ENCODE measurements at regions not wholly inside any gene's neighbourhood (a gene's known extent, or its start where the extent isn't known, plus 50 kb on each side); places are given as distances from the start of the nearest gene placed in this dataset.
"Not testable (repeated sequence)": the region's sequence is repeated elsewhere in the genome, so short reads cannot be mapped to it uniquely, and the experiment has no call there.

DNA sequence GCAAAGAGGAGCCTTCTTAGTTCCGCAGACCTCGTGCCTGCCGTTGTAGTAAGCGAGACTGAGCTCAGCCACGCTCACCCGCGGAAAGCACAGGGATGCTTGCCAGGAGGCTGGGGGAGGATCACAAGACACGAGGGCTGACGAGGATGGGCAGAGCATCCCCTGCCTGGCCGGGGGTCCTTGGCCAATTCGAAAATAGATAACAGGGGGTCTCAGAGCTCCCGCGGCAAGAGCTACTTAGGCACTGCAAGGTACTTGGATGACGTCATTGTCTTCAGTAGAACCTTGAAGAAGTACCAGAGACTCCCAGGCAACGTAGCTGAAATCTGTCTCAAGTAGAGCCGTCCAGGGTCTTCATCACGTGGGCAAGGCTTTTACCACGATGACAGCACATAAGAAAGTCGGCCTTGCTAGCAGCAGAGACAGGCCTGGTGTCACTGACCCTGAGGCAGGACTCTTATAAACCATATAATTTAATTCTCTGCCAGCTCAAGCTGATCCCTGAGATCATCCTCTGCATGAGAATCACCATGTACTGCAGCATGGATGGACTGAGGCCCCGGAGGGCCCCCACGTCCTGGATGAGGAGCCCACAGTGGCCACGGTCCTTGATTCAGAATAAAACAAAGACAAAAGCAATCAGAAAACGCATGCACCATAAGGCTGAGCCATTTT lies 81.9 kb downstream of the TMEM18 start:
- DNase-seq (ENCODE audit: low spot score), result no peak

DNA sequence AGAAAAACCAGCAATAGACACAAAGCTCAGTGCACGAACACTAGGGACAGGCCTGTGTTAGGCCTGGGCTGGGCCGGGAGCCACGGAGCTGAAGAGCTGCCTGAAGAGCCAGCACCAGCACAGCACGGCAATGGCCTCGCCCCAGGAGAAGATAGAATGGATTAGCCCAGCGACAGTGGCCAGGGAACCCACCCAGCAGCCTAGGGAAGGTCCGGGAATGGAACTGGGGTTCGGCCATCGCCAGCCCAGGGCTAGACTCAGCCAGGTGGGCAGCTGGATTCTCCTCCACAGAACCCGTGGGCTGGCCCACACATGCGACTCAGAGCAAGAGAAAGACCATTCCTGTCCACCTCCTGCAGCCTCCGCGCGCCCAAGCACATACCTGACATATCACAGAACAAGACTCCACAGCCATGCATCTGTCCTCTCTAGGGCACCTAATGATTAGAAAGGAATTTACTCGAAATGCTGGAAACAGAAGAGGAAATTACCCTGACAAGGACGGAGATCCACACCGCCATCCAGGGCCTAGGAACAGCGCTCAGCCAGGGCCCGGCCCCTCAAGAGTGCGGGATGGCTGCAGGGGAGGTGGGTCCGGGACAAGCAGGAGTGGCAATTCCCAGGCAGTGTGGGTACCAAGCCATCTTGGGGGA lies 82.8 kb downstream of the TMEM18 start:
- DNase-seq (ENCODE audit: low spot score), result no peak

DNA sequence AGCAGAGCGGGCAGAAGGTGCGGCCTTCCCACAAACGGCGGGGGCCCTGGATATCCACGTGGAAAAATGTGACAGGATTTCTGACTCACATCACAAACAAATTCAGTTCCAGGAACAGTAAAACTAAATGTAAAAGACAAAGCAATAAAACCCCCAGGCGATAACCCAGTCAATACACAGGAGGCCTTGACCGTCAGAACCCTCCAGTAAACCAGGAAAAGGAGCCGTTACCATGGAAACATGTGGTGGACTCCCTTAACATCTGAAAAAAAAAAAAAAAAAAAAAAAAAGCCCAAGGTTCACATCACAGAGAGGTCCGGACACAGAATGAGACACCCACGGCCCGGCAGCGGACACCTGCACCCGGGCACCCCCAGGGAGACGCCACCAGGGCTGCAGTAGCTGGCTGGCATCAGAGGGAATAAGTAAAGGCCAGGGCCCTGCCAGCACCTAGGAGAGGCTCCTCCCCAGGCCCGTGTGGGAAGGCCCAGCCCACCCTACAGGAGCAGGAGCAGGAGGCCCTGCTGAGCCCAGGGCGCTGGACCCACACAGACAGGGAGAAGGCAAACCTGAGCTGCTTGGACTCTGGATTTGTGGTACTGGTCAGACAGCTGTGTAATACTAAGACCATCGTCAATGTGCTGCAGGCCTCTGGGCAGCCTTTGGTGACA lies 83.7 kb downstream of the TMEM18 start:
- DNase-seq (ENCODE audit: low spot score), result no peak

DNA sequence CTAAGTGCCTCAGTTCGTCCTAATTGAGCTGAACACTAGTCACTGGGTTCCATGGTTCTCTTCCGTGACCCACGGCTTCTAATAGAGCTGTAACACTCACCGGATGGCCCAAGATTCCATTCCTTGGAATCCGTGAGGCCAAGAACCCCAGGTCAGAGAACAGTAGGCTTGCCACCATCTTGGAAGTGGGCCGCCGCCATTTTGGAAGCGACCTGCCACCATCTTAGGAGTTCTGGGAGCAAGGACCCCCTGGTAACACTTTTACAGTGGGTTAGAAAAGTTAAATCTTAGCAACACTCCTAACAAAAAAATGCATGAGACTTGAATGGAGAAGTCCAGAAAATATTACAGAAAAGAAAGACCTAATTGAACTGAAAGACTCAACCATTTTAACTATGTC lies 84.5 kb downstream of the TMEM18 start:
- DNase-seq (ENCODE audit: low spot score), result no peak

DNA sequence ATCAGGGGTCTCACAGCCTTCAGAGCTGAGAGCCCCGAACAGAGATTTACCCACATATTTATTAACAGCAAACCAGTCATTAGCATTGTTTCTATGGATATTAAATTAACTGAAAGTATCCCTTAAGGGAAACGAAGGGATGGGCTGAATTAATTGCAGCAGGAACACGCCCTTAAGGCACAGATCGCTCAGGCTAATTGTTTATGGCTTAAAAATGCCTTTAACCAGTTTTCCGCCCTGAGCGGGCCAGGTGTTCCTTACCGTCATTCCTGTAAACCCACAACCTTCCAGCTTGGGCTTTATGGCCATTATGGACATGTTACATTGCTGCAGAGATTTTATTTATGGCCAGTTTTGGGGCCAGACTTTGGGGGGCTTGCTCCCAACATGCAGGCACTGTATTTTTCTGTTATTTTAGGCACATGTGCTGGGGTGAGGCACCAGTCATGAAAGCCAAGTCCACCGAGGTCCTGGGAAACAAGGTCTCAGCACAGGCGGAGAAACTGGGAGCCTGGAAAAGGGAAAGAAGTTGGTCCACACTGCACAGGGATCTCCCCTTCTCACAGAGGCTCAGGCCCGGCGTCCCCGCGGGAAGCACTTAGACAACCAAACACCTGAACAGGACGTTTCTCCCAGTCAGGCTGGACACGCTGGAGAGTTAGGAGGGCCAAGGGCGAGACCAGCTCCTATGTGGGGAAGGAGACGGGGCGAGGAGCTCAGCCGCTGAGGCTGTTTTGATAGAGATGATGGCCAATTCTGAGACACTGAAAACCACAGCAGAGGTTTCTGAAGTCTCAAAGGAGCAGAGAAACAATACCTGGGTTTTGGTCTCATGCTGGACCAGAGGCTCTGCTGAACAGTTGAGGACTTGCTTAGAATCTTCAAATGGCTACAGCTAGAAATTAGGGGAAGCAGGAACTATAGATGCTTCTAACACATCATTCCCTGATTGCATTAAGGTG lies 86.7 kb downstream of the TMEM18 start:
- no peak for DNase-seq (ENCODE audit: low spot score)

DNA sequence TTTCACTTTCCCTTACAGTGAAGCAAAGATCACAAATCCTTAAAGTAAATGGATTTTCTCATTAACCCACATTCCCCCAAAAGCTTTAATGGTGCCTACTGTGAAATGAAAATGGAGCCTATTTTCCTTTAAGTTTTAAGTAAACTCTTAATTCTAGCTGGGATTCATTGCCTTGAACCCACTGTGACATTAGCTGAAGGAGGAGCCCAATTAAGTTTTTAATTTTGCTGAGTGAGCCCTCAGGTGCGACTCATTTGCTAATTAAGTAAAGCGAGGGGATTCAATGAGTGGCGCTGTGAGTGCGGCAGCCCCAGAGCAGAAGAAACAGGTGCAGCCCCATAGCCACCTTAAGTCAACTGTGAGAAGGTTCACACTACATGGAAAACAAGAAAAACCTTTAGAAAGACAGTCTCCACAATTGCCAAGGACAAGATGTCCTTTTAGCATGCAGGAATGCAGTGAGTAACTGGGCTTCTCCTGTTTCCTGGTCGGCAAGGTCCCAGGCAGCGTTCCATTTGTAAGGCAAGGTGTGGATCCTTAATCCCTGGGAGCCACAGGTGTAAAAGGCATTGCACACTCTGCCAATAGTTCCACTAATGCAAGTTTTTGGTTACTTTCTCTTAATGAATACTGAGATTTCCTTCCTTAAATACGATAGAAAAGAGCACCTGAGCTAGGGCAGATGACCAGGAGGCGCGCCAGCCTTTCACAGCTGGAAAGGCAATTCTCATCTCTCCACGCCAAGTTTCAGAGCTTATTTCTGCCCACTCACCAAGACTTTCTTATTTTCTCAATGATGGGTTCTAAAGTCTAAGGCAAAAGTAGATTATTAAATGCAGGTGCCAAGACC lies 87.7 kb downstream of the TMEM18 start:
- DNase-seq (ENCODE audit: low spot score), result no peak

DNA sequence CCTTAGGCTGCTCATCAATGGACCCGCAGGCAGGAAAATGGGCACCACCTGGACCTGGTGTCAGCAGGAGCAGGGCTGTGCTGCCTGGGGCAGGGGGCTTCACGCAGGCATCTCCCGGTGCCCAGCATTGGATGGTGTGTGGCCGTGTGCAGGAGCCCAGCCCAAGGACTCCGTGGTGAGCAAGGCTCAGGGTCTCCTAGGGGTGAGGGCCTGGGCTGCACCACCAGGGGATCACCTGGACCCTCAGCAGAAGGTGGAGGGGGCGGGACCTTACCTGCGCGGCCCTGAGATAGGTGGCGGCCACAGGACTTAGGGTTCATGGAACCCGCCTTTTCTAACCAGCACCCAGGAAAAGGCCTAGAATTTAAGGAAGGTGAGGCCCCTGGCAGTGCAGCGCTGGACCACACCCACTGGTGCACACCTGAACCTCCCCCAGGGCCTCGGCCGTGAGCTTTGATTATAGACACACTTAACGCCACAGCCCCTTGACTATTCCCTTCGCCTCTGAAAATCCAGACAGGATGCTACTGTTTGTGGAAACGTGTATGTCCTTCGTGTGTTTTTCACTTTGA lies 89.0 kb downstream of the TMEM18 start:
- no peak for DNase-seq (ENCODE audit: low spot score)

DNA sequence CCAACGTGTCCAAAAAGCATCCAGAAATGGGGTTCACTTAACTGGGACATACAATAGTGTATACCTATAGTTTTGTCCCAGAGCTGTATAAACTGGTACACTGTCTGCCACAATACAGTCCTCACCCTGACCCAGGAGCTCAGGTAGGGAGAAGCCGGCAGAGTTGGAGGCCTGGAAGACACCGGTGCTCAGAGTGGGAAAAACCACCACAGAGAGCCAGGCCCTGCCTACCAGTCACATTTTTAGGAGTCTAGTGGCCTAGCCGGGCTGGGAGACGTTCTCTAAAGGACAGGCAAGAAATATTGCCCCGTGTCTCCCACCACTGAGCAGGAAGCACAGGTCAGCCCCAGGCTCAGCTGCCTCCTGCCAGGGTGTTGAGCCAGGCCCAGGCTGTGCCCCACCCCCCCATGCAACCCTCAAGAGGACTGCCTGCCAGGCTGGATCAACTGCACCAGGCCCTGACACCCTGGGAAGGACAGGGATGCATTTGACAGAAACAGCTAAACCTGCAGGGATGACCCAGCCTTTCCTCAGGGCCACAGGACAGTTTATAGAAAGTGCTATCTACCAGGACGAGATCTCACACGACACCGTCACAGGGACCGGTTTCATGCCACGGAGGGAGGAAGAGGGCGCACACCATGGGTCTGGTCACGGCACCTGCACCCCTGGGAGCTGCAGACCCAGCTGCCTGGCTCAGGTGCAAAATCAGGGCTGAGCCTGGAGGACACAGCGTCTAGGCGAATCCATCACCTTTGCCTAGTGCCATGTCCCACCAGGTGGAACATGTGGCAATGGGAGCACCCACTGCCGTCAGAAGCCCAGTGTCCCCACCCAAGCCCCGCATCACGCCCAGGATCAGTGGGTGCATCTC lies 89.9 kb downstream of the TMEM18 start:
- DNase-seq (ENCODE audit: low spot score), result no peak

DNA sequence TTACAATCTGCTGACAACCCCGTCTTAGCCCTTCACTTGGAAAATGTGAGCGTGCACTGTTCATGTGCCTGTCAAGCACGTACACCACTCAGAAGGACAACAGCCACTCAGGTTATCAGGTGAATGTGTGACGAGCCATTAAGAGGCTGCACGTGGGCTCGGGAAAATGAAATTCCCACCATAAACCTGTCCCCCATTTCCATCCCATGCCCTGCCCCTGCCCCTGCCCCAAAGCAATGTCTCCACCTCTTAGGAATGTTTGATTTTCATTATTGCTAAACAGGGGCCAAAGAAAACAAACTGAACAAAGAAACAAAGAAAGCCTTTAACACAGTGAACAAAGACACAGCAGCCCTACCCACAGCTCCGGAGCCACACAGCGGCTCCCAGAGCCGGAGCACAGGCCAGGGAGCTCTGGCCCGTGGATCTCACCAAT lies 90.5 kb downstream of the TMEM18 start:
- DNase-seq (ENCODE audit: low spot score), result no peak

DNA sequence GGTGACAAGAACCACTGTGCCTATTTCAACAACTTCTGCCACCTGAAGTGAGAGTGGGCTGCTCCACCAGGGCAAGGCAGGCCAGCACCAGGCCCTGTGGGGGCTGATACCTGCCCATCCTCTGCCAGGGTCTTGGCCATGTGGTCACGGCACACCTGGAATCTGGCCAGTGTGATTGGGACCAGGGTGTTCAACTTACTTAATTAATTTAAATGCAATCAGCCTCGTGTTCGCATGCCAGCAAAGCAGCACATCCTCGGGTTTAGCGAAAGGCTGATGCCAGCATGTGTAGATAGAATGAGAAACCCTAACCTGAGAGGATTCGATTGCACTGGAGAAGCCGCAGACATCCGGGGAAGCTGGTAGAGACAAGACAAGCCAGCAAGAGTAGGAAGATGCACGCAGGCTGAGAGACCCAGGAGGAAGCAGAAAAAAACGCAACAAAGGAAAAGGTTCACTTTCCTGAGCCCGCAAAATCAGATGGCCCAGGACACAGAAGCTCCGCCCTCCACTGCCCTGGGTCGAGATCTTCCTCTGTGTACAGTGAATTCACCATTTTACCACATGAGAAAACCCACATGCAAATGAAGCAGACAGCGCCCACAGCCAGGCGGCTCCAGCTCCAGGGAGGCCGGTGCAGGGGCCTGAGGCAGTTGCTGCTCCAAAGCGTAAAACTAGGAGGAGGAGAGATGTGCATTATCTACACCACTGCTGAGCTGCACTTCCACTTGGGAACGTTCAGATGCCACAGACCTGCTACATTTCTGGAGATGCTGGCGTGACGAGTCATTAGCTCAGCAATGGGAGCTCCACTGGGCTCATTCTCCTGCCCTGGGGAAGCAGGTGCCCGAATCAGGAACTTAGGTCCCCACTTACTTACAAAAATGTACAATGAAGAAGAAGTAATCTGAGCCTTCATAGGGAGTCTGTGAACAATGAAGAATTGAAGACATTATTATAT lies 92.1 kb downstream of the TMEM18 start:
- no peak for DNase-seq (ENCODE audit: low spot score)

DNA sequence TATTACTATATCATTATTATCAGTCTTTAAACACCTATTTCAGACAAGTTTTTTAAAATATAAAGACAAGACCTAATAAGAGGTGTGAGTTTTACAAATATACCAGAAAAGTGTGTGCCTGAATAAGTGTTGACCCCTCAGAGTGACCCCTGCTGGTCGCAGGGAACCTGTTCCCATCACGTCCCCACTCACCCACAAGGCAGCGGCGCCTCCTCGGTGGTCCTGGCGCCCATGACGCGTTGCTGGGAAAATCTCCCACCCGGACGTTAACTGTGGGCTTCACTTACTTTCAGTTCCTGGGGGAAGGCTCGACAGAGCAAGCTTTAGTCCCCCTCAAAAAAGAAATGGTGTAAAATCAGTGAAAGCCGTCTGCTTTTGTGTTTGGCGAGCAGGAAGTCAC lies 93.5 kb downstream of the TMEM18 start:
- DNase-seq (ENCODE audit: low spot score), result no peak

DNA sequence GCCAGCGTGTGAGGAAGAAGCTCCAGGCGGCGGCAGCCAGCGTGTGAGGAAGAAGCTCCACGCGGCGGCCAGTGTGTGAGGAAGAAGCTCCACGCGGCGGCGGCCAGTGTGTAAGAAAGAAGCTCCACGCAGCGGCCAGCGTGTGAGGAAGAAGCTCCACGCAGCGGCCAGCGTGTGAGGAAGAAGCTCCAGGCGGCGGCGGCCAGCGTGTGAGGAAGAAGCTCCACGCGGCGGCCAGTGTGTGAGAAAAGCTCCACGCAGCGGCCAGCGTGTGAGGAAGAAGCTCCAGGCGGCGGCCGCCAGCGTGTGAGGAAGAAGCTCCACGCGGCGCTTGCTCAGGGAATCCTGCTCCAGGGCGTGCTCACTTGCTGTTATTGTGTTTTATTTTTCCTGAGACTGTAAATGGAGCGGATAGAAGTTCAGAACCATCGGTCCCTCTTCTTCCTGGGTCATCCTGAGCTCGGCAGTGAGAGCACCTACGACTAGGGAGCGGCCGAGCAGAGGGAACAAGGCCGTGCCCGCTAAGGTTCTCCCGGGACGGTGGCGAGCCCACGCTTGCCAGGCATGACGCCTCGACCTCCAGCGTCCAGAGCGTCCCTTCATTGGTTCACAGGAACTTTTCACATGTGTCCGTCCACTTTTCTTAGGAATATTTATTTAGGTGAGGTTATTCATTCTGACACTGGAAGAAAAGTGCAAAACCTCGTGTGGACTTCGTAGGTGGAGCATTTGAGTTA lies 94.2 kb downstream of the TMEM18 start:
- no peak for DNase-seq (ENCODE audit: low spot score)

DNA sequence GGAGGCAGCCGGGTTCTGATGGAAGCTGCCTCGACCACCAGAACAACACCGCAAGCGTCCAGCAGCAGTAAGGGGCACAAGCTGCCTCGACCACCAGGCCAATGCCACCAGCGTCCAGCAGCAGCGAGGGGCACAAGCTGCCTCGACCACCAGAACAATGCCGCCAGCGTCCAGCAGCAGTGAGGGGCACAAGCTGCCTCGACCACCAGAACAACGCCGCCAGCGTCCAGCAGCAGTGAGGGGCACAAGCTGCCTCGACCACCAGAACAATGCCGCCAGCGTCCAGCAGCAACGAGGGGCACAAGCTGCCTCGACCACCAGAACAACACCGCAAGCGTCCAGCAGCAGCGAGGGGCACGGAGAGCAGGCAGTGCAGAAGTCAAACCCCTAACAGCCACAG lies 94.9 kb downstream of the TMEM18 start:
- not testable (repeated sequence) for DNase-seq (ENCODE audit: low spot score)

DNA sequence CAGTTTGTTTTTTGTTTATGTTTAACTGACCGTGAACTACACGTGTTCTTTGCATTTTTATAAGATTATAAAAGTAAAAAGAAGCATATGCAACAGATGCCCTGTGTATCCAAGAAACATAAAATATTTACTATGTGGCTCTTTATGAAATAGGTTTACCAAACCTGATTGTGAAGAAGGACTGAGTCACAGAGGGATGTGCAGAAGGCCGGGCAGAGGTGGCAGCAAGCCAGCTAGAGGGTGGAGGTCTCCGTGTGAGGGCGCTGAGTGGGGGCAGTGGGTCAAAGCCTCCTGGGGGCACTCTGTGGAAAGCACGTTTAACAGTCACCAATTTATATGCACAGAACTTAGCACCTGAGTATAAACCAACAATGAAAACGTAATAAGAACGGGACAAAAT lies 97.2 kb downstream of the TMEM18 start:
- DNase-seq (ENCODE audit: low spot score), result no peak

DNA sequence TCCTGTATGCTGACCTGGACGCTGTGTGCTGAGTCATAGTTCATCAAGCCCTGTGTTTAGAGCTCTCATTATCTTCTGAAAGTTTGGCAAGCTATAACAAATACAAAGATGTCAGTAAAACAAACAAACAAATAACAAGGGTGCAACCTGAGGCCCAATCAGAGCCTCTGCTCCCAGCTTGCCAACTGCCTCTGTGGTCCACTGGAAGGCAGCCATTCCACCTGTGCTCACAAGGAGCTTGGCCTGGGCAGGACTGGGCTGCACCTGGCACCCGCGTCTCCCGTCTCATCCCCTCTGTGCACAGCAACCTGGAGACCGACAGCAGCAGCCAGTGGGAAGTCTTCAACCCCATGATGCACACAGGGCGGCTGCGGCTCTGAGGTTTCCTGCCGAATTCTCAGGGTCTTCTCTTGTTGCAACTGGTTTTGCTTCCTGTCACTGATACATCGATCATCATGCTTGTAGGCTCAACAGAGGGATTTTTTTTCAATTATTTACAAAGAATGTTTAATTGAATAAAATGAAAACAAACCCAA lies 97.8 kb downstream of the TMEM18 start:
- DNase-seq (ENCODE audit: low spot score), result peak; percentile 24

DNA sequence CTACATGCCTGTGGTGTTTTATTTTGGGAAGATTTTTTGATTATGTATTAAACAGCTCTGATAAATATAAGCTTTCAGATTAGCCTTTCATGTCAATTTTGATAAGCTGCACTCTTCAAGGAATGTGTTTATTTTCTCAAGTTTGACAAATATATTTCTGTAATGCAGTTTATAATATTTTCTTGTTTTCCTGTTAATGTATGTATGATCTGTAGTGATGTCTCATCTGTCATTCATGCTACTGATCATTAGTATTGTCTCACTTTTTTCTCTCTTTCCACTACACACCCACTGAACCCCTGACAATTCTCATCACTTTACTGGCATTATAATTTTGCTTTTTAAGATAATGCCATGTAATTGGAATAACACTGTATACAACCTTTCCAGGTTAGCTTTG lies 100.9 kb downstream of the TMEM18 start:
- DNase-seq (ENCODE audit: low spot score), result no peak

DNA sequence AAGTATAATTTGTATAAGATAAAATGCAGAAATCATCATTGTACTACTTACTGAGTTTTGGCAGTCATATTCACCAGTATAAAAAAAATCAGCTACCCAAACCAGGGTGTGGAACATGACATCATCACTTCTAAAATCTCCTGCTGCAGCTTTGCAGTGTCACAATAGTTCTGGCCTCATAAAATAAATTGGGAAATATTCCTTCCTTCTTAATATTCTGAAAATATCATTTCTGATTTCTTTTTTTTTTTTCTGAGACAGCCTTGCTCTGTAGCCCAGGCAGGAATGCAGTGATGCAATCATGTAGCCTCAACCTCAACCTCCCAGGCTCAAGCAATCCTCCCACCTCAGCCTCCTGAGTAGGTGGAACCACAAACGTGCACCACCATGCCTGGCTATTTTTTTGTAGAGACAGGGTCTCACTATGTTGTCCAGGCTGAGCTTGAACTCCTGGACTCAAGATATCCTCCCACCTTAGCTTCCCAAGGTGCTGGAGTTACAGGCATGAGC lies 101.4 kb downstream of the TMEM18 start:
- DNase-seq (ENCODE audit: low spot score), result no peak
